ENCODE measurements at regions not wholly inside any gene's neighbourhood (a gene's known extent, or its start where the extent isn't known, plus 50 kb on each side); places are given as distances from the start of the nearest gene placed in this dataset.

DNA sequence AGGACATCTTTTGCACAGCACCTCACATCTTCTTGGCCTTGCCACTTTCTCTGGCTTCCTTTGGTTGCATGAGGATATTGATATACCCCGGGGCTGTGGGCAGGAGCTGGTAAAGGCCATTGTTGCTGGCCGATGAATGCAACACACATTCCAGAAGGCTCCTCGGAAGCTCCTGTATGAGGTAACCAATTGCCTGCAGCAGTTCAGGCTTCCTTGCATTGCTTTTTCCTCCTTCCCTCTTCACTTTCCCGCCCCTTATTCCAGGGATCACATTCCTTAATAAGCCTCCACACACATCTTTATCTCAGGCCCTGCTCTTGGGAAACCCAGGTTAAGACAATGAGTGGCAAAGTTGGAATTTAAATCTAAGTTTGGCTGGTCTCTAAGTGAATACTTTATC is 505.4 kb upstream of the CLINT1 start:
- Histone ChIP-seq H3K36me3 (no peaks in the 10 kb centered on the region), H3K9me3 (no peaks in the 10 kb centered on the region), H3K4me3 (no peak overlapping the region), H3K4me1 (no peaks in the 10 kb centered on the region), H3K27ac (no peak overlapping the region), H3K27me3 (no peaks in the 10 kb centered on the region)
- WGBS, 2 donors: 78 to 84% methylated on average over 4 of the region's 4 CpGs
- ATAC-seq (ENCODE audit: low FRiP score in 2 of 2) (no peak), DNase-seq (no peak)
- no peak for TF ChIP-seq POLR2AphosphoS5 (IDR thresholded peaks at IDR 0.05)
- no peak for TF ChIP-seq EP300 (IDR thresholded peaks at IDR 0.05)

DNA sequence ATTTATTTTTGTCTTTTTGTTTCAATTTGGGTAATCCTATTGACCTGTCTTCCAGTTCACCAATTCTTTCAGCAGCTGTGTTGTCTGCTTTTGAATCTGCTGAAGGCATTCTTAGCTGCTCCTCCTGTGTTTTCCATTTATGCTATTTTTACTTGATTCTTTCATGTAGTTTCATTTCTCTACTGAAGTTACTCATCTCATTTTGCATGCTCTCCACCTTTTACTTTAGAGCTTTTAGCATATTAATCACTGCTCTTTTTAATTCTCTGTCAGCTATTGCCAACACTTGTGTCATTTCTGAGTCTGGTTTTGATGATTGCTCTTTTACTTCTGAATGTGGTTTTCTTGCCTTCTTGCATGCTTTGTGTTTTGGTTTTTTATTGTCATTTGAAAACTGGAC is 496.0 kb upstream of the CLINT1 start:
- H3K9me3 ChIP-seq: no peaks in the 10 kb centered on the region
- H3K4me1 ChIP-seq: no peaks in the 10 kb centered on the region
- TF ChIP-seq, protein P1, sequence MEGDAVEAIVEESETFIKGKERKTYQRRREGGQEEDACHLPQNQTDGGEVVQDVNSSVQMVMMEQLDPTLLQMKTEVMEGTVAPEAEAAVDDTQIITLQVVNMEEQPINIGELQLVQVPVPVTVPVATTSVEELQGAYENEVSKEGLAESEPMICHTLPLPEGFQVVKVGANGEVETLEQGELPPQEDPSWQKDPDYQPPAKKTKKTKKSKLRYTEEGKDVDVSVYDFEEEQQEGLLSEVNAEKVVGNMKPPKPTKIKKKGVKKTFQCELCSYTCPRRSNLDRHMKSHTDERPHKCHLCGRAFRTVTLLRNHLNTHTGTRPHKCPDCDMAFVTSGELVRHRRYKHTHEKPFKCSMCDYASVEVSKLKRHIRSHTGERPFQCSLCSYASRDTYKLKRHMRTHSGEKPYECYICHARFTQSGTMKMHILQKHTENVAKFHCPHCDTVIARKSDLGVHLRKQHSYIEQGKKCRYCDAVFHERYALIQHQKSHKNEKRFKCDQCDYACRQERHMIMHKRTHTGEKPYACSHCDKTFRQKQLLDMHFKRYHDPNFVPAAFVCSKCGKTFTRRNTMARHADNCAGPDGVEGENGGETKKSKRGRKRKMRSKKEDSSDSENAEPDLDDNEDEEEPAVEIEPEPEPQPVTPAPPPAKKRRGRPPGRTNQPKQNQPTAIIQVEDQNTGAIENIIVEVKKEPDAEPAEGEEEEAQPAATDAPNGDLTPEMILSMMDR (IDR thresholded peaks at IDR 0.05): no peak
- no peak for TF ChIP-seq POLR2AphosphoS5 (IDR thresholded peaks at IDR 0.05)
- TF ChIP-seq EP300 (IDR thresholded peaks at IDR 0.05): no peak
- no peak for TF ChIP-seq POLR2A (IDR thresholded peaks at IDR 0.05)
- H3K36me3 ChIP-seq: no peaks in the 10 kb centered on the region
- ATAC-seq (ENCODE audit: low FRiP score in 2 of 2): no peak
- DNase-seq: no peak
- no peaks in the 10 kb centered on the region for H3K27me3 ChIP-seq
- no peak overlapping the region for H3K27ac ChIP-seq
- no peak overlapping the region for H3K4me3 ChIP-seq

- WGBS, 2 donors: 80 to 82% methylated on average over 6 of the region's 6 CpGs
- Histone ChIP-seq H3K4me3 (no peak overlapping the region), H3K36me3 (no peaks in the 10 kb centered on the region), H3K27ac (no peak overlapping the region), H3K4me1 (no peaks in the 10 kb centered on the region), H3K27me3 (no peaks in the 10 kb centered on the region), H3K9me3 (no peaks in the 10 kb centered on the region)
- TF ChIP-seq EP300 (IDR thresholded peaks at IDR 0.05): no peak
- no peak for TF ChIP-seq POLR2AphosphoS5 (IDR thresholded peaks at IDR 0.05)
- no peak for DNase-seq
- no peak for ATAC-seq (ENCODE audit: low FRiP score in 2 of 2)
Observed at GRCh38 chr5:158351485-158352125, 492.7 kb upstream of the CLINT1 start.

DNA sequence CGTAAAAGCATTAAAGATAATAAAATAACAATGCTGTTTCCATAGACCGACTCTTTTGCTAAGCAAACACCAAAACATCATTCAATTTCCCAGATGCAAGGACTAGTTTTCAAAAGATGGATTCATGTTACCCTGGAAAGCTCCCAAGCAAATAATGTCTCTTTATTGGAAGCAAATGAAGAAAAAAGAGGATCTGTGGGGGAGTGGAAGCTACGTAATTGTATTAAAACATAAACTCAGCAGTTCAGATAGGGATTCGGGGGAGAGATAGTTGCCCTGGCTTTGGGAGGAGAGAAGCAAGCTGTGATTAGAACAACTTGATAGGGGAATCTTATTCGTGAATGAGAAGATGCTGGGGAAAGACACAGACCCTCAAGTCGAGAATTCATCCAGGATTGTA is 491.0 kb upstream of the CLINT1 start:
- no peaks in the 10 kb centered on the region for H3K36me3 ChIP-seq
- no peak overlapping the region for H3K4me3 ChIP-seq
- no peaks in the 10 kb centered on the region for H3K4me1 ChIP-seq
- TF ChIP-seq, protein P1 (IDR thresholded peaks at IDR 0.05): no peak
- TF ChIP-seq POLR2A (IDR thresholded peaks at IDR 0.05) (no peak), POLR2AphosphoS5 (IDR thresholded peaks at IDR 0.05) (no peak), EP300 (IDR thresholded peaks at IDR 0.05) (no peak)
- no peak for DNase-seq
- peaks cover 0 to 6% (median 0%) of the 10 kb centered on the region in 4 donors for H3K9me3 ChIP-seq
- H3K27ac ChIP-seq: no peak overlapping the region
- ATAC-seq (ENCODE audit: low FRiP score in 2 of 2): no peak
- H3K27me3 ChIP-seq: no peaks in the 10 kb centered on the region
- 84% methylated on average over 6 of the region's 6 CpGs for WGBS, 2 donors

DNA sequence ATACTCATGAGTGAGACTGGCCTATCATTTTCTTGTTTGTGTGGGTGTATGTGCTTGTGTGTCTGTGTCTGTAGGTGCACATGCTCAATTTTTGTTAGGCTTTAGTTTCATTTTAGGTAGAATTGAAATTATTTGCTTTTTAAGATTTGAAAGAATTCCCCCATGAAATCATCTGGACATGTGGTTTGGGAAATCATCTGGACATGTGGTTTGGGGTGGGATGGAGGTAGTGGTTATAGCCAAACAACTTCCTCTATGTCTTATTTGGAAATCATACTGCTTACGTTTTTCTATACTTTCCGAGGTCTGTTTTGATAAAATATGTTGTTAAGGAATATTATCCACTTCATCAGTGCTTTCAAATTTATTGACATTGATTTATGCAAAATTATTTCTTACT is 485.4 kb upstream of the CLINT1 start:
- no peak for TF ChIP-seq EP300 (IDR thresholded peaks at IDR 0.05)
- TF ChIP-seq POLR2A (IDR thresholded peaks at IDR 0.05): no peak
- TF ChIP-seq POLR2AphosphoS5 (IDR thresholded peaks at IDR 0.05): no peak
- TF ChIP-seq, protein P1 (IDR thresholded peaks at IDR 0.05): no peak
- H3K27me3 ChIP-seq: no peaks in the 10 kb centered on the region
- no peak overlapping the region for H3K4me3 ChIP-seq
- H3K27ac ChIP-seq: no peak overlapping the region
- no peaks in the 10 kb centered on the region for H3K4me1 ChIP-seq
- H3K9me3 ChIP-seq: peaks cover 0 to 6% (median 0%) of the 10 kb centered on the region in 4 donors
- no peak for ATAC-seq (ENCODE audit: low FRiP score in 2 of 2)
- no peak for DNase-seq
- H3K36me3 ChIP-seq: no peaks in the 10 kb centered on the region
- WGBS, 2 donors: 52 to 65% methylated on average over 2 of the region's 2 CpGs

- ATAC-seq (ENCODE audit: low FRiP score in 2 of 2) (no peak), DNase-seq (no peak)
- H3K4me3 ChIP-seq: no peak overlapping the region
- peaks cover 0 to 4% (median 0%) of the 10 kb centered on the region in 4 donors for H3K9me3 ChIP-seq
- H3K27ac ChIP-seq: no peak overlapping the region
- H3K36me3 ChIP-seq: no peaks in the 10 kb centered on the region
- no peaks in the 10 kb centered on the region for H3K4me1 ChIP-seq
- WGBS, 2 donors: 48 to 73% methylated on average over 1 of the region's 1 CpG
- no peak for TF ChIP-seq EP300 (IDR thresholded peaks at IDR 0.05)
- TF ChIP-seq POLR2AphosphoS5 (IDR thresholded peaks at IDR 0.05): no peak
- TF ChIP-seq, protein P1 (IDR thresholded peaks at IDR 0.05): no peak
- no peak for TF ChIP-seq POLR2A (IDR thresholded peaks at IDR 0.05)
- no peaks in the 10 kb centered on the region for H3K27me3 ChIP-seq
Observed at GRCh38 chr5:158340608-158341007, 481.7 kb upstream of the CLINT1 start.
